ENCODE measurements at regions not wholly inside any gene's neighbourhood (a gene's known extent, or its start where the extent isn't known, plus 50 kb on each side); places are given as distances from the start of the nearest gene placed in this dataset.

- TF ChIP-seq ZBTB40 (IDR thresholded peaks at IDR 0.05) = no peak
- no peak for TF ChIP-seq ZBTB40 (CRISPR knock-in tag; IDR thresholded peaks at IDR 0.05)
- no peak for TF ChIP-seq TFAP4 (CRISPR knock-in tag; IDR thresholded peaks at IDR 0.05; ENCODE audit: borderline replicate concordance)
- TF ChIP-seq BRD4 (IDR thresholded peaks at IDR 0.05) = no peak
- peak; percentile 71 for TF ChIP-seq REST (IDR thresholded peaks at IDR 0.05; ENCODE audit: borderline replicate concordance)
- TF ChIP-seq REST (CRISPR knock-in tag; IDR thresholded peaks at IDR 0.05; ENCODE audit: low read depth) = no peak
- TF ChIP-seq ZNF436 (CRISPR knock-in tag; IDR thresholded peaks at IDR 0.05) = no peak
- TF ChIP-seq ZC3H8 (IDR thresholded peaks at IDR 0.05) = no peak
- TF ChIP-seq ZNF253 (CRISPR knock-in tag; conservative IDR thresholded peaks at IDR 0.05) = no peak
- no peak for TF ChIP-seq PPARD (CRISPR knock-in tag; IDR thresholded peaks at IDR 0.05)
- no peak for TF ChIP-seq GTF2A2 (tag; IDR thresholded peaks at IDR 0.05)
These were observed 217.6 kb downstream of the ARRDC4 start (continued) for GRCh38 chr15:98177966-98178592.
